ENCODE measurements at regions not wholly inside any gene's neighbourhood (a gene's known extent, or its start where the extent isn't known, plus 50 kb on each side); places are given as distances from the start of the nearest gene placed in this dataset.

- Mint-ChIP-seq H3K4me1 (no peaks in the 10 kb centered on the region), H3K4me3 (no peak overlapping the region), H3K9me3 (no peaks in the 10 kb centered on the region), H3K36me3 (ENCODE audit: low read depth) (no peaks in the 10 kb centered on the region), H3K27me3 (ENCODE audit: low read depth) (peaks cover 34% of the 10 kb centered on the region), H3K27ac (no peak overlapping the region)
- TF ChIP-seq, protein P1, sequence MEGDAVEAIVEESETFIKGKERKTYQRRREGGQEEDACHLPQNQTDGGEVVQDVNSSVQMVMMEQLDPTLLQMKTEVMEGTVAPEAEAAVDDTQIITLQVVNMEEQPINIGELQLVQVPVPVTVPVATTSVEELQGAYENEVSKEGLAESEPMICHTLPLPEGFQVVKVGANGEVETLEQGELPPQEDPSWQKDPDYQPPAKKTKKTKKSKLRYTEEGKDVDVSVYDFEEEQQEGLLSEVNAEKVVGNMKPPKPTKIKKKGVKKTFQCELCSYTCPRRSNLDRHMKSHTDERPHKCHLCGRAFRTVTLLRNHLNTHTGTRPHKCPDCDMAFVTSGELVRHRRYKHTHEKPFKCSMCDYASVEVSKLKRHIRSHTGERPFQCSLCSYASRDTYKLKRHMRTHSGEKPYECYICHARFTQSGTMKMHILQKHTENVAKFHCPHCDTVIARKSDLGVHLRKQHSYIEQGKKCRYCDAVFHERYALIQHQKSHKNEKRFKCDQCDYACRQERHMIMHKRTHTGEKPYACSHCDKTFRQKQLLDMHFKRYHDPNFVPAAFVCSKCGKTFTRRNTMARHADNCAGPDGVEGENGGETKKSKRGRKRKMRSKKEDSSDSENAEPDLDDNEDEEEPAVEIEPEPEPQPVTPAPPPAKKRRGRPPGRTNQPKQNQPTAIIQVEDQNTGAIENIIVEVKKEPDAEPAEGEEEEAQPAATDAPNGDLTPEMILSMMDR (IDR thresholded peaks at IDR 0.05; ENCODE audit: unreplicated experiment in 3 of 3), result peak; percentile 30 to 59 (median 41)
Observed at GRCh38 chr11:116357784-116358544, 414.8 kb downstream of the BUD13 start.

DNA sequence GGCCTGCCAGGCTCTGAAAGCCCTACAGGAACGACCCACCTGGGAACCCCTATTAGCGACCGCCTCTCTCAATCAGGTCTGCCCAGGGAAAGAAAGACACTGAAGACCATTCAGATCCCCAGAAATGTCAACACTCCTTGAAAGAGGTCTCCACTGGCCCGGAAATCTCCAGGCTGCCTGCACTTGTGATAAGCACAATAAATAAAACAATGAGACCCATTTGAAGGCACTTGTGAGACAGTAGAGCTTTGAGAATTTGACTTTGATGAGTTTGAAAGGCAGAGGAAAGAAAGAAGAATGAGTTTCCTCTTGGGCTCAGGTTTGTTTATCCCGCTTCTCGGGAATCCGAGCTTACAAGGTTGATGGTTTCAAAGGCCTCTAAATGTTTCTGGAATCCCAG, 416.3 kb downstream of the BUD13 start:
- Mint-ChIP-seq H3K27ac (no peak overlapping the region), H3K4me1 (no peaks in the 10 kb centered on the region), H3K27me3 (ENCODE audit: low read depth) (peaks cover 30% of the 10 kb centered on the region), H3K9me3 (no peaks in the 10 kb centered on the region), H3K36me3 (ENCODE audit: low read depth) (no peaks in the 10 kb centered on the region), H3K4me3 (no peak overlapping the region)
- TF ChIP-seq, protein P1 (IDR thresholded peaks at IDR 0.05; ENCODE audit: unreplicated experiment in 3 of 3), result no peak

GRCh38 chr11:116355104-116355503, 417.7 kb downstream of the BUD13 start:
- H3K27ac Mint-ChIP-seq, result no peak overlapping the region
- TF ChIP-seq, protein P1 (IDR thresholded peaks at IDR 0.05; ENCODE audit: unreplicated experiment in 3 of 3), result no peak
- no peaks in the 10 kb centered on the region for H3K36me3 Mint-ChIP-seq (ENCODE audit: low read depth)
- peaks cover 26% of the 10 kb centered on the region for H3K27me3 Mint-ChIP-seq (ENCODE audit: low read depth)
- H3K9me3 Mint-ChIP-seq, result no peaks in the 10 kb centered on the region
- no peaks in the 10 kb centered on the region for H3K4me1 Mint-ChIP-seq
- H3K4me3 Mint-ChIP-seq, result no peak overlapping the region

DNA sequence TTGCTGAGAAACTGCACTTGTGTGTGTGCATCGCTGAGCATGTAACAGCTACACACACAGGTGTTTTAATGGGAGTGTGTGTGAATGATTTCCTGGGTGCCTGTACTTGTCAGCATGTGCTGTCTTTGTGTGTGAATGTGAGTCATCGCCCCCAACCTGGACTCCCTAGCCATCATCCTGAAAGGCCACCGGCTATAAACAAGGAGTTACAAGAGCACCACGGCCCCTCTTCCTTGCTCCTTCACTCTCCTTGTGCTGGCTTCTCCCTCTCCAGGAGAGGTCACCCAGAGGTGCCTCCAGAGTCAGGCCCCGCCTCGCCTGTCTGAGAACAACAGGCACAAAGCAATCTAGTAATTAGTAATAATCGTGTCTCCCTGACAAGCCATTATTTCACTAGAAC, 419.2 kb downstream of the BUD13 start:
- Mint-ChIP-seq H3K27ac (no peak overlapping the region), H3K9me3 (peaks cover 2% of the 10 kb centered on the region), H3K27me3 (ENCODE audit: low read depth) (peaks cover 31% of the 10 kb centered on the region), H3K36me3 (ENCODE audit: low read depth) (no peaks in the 10 kb centered on the region), H3K4me3 (no peak overlapping the region), H3K4me1 (no peaks in the 10 kb centered on the region)
- TF ChIP-seq, protein P1 (IDR thresholded peaks at IDR 0.05; ENCODE audit: unreplicated experiment in 3 of 3), result no peak

GRCh38 chr11:116352881-116353280, 419.9 kb downstream of the BUD13 start:
- TF ChIP-seq, protein P1 (IDR thresholded peaks at IDR 0.05; ENCODE audit: unreplicated experiment in 3 of 3), result no peak
- H3K27ac Mint-ChIP-seq, result no peak overlapping the region

GRCh38 chr11:116348226-116348625, 424.6 kb downstream of the BUD13 start:
- Mint-ChIP-seq H3K4me1 (no peaks in the 10 kb centered on the region), H3K27ac (no peak overlapping the region), H3K27me3 (ENCODE audit: low read depth) (peaks cover 4% of the 10 kb centered on the region), H3K36me3 (ENCODE audit: low read depth) (peaks cover 6% of the 10 kb centered on the region), H3K4me3 (no peak overlapping the region), H3K9me3 (peaks cover 12% of the 10 kb centered on the region)
- TF ChIP-seq, protein P1 (IDR thresholded peaks at IDR 0.05; ENCODE audit: unreplicated experiment in 3 of 3), result no peak

More at GRCh38 chr11:116352881-116353280, 419.9 kb downstream of the BUD13 start:
- Mint-ChIP-seq H3K4me1 (no peaks in the 10 kb centered on the region), H3K36me3 (ENCODE audit: low read depth) (peaks cover 3% of the 10 kb centered on the region), H3K27me3 (ENCODE audit: low read depth) (peaks cover 29% of the 10 kb centered on the region), H3K4me3 (no peak overlapping the region), H3K9me3 (peaks cover 6% of the 10 kb centered on the region)
